ENCODE measurements at regions not wholly inside any gene's neighbourhood (a gene's known extent, or its start where the extent isn't known, plus 50 kb on each side); places are given as distances from the start of the nearest gene placed in this dataset.
"Not testable (repeated sequence)": the region's sequence is repeated elsewhere in the genome, so short reads cannot be mapped to it uniquely, and the experiment has no call there.

DNA sequence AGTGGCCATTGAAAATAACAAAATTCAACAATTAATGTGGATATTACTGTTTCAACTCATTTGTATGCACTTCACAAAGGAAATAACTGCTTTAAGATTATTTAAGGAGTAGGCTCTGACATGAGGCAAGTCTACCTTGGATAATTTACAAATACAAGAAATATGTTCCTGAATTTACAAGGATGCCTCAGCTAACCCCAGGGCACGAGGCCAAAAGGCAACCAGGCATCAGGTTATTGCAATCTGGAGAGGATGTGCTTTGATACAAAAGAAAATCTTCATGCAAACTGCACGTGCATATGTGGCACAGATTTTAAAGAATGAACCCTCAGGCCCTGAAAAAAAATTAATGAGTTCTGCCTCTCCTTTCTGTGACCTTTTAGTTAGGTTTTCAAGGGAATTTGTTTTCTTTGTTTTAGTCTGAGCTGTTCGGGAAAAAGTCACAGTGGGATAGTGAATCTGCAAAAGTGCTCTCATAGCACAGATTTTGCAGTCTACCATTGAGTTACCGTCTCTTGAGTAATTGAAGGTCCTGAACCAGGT lies 1304.2 kb upstream of the ADGRL4 start:
- H3K27ac ChIP-seq = no peak overlapping the region
- TF ChIP-seq, protein P1, sequence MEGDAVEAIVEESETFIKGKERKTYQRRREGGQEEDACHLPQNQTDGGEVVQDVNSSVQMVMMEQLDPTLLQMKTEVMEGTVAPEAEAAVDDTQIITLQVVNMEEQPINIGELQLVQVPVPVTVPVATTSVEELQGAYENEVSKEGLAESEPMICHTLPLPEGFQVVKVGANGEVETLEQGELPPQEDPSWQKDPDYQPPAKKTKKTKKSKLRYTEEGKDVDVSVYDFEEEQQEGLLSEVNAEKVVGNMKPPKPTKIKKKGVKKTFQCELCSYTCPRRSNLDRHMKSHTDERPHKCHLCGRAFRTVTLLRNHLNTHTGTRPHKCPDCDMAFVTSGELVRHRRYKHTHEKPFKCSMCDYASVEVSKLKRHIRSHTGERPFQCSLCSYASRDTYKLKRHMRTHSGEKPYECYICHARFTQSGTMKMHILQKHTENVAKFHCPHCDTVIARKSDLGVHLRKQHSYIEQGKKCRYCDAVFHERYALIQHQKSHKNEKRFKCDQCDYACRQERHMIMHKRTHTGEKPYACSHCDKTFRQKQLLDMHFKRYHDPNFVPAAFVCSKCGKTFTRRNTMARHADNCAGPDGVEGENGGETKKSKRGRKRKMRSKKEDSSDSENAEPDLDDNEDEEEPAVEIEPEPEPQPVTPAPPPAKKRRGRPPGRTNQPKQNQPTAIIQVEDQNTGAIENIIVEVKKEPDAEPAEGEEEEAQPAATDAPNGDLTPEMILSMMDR (IDR thresholded peaks at IDR 0.05) = no peak
- no peak for TF ChIP-seq POLR2A (IDR thresholded peaks at IDR 0.05)
- no peaks in the 10 kb centered on the region for H3K9me3 ChIP-seq (replicated peaks in 1 of 3)
- H3K4me3 ChIP-seq = no peak overlapping the region
- DNase-seq = peak in 3 of 7 donors; percentile 6 to 25 (median 21)
- H3K4me1 ChIP-seq (replicated peaks in 1 of 2) = no peaks in the 10 kb centered on the region
- no peaks in the 10 kb centered on the region for H3K36me3 ChIP-seq (replicated peaks in 1 of 2)
- 45 to 54% (median 47%) methylated on average over 4 of the region's 4 CpGs for WGBS, 4 donors
- H3K27me3 ChIP-seq = no peaks in the 10 kb centered on the region
- intact Hi-C loops (cut with DNase I) = no loop called here

DNA sequence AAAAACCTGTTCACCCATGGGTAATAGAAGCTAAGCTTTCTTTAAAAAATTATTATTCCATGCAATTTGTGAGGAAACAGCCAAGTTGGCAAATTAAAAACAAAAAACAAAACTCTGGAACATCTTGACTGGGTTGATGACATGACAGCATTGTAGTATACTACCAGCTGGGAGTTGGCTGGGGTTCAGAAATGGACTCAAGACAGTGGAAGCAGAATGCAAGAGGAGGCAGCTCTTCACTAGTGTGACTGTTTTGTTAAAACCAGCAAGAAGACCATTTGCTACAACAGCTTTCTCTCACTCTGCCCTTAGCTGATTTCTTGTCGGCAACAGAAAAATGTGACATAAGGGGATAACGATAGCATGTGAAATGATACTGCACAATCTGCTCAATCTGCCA lies 1298.9 kb upstream of the ADGRL4 start:
- Histone ChIP-seq H3K36me3 (replicated peaks in 1 of 2) (no peaks in the 10 kb centered on the region), H3K9me3 (replicated peaks in 1 of 3) (no peaks in the 10 kb centered on the region), H3K27ac (no peak overlapping the region), H3K4me1 (replicated peaks in 1 of 2) (no peaks in the 10 kb centered on the region), H3K4me3 (no peak overlapping the region), H3K27me3 (no peaks in the 10 kb centered on the region)
- no peak for DNase-seq
- intact Hi-C loops (cut with DNase I) = no loop called here
- WGBS, 4 donors = 80 to 97% (median 84%) methylated on average over 2 of the region's 2 CpGs
- TF ChIP-seq, protein P1 (IDR thresholded peaks at IDR 0.05) = no peak
- TF ChIP-seq POLR2A (IDR thresholded peaks at IDR 0.05) = no peak

DNA sequence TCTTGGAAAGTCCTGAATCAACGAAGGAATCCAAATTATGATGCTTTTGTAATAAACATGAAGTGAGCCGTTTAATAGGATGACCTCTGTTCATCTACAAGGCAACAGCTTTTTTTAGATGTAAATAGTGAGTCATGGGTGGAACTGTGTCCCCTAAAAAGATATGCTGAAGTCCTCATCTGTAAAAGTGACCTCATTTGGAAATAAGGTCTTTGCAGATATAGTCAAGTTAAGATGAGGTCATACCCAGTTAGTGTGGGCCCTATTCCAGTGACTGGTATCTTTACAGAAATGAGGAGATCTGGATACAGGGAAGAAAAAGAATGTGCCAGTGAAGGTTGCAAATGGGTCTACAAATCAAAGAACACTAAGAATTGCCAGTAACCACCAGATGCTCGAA lies 1287.3 kb upstream of the ADGRL4 start:
- DNase-seq = no peak
- intact Hi-C loops (cut with DNase I) = no loop called here
- Histone ChIP-seq H3K9me3 (replicated peaks in 1 of 3) (peaks cover 0 to 6% (median 0%) of the 10 kb centered on the region in 3 donors), H3K4me3 (no peak overlapping the region), H3K27me3 (no peaks in the 10 kb centered on the region), H3K36me3 (replicated peaks in 1 of 2) (no peaks in the 10 kb centered on the region), H3K4me1 (replicated peaks in 1 of 2) (no peaks in the 10 kb centered on the region), H3K27ac (no peak overlapping the region)
- 58 to 70% (median 63%) methylated on average over 3 of the region's 3 CpGs for WGBS, 4 donors
- no peak for TF ChIP-seq POLR2A (IDR thresholded peaks at IDR 0.05)
- TF ChIP-seq, protein P1 (IDR thresholded peaks at IDR 0.05) = no peak

DNA sequence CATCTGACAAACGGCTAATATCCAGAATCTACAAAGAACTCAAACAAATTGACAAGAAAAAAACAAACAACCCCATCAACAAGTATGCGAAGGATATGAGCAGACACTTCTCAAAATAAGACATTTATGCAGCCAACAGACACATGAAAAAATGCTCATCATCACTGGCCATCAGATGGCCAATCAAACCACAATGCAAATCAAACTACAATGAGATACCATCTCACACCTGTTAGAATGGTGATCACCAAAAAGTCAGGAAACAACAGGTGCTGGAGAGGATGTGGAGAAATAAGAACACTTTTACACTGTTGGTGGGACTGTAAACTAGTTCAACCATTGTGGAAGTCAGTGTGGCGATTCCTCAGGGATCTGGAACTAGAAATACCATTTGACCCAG lies 1282.2 kb upstream of the ADGRL4 start:
- H3K4me1 ChIP-seq (replicated peaks in 1 of 2); H3K27me3 ChIP-seq; H3K27ac ChIP-seq; H3K4me3 ChIP-seq; intact Hi-C loops (cut with DNase I); H3K36me3 ChIP-seq (replicated peaks in 1 of 2); DNase-seq; H3K9me3 ChIP-seq (replicated peaks in 1 of 3): not testable (repeated sequence)
- WGBS, 4 donors = 91 to 96% (median 93%) methylated on average over 3 of the region's 3 CpGs

DNA sequence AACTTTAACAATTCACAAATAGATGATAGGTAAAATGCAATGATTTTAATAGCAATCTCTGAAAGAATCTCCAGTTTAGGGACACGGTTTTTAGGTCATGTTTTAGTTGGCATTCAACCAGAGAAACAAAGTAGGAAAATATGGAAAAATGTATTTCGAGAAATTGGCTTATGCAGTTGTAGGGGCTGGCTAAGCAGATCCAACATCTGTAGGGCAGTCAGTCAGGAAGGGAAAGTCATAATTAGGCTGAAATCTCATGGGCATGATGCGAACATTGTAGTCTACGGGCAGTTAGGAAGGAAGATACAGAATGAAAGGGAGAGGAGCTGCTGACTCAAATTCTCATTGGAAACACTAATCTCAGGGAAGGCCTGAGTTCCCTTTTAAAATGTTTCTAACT lies 1276.0 kb upstream of the ADGRL4 start:
- WGBS, 4 donors = 73 to 81% (median 81%) methylated on average over 4 of the region's 4 CpGs
- Histone ChIP-seq H3K4me3 (no peak overlapping the region), H3K27me3 (no peaks in the 10 kb centered on the region), H3K9me3 (replicated peaks in 1 of 3) (no peaks in the 10 kb centered on the region), H3K36me3 (replicated peaks in 1 of 2) (no peaks in the 10 kb centered on the region), H3K4me1 (replicated peaks in 1 of 2) (no peaks in the 10 kb centered on the region), H3K27ac (no peak overlapping the region)
- intact Hi-C loops (cut with DNase I) = no loop called here
- TF ChIP-seq POLR2A (IDR thresholded peaks at IDR 0.05) = no peak
- TF ChIP-seq, protein P1 (IDR thresholded peaks at IDR 0.05) = no peak
- no peak for DNase-seq

All from adrenal gland (tissue), 9 donors.